GM23338 (cell line): ENCODE measurements at regions not wholly inside any gene's neighbourhood (a gene's known extent, or its start where the extent isn't known, plus 50 kb on each side); places are given as distances from the start of the nearest gene placed in this dataset.

Experiments
- ATAC-seq: fragments of 200-7000 bp; cut with Tn5 transposase; 3 replicates; pipeline ENCODE4 v1.9.1; 2020
- DNase-seq: peaks from one replicate; pipeline ENCODE4 v3.0.0-alpha.2; 2015; ENCODE audit warnings: low spot score
- H2AFZ ChIP-seq: fragments of 200-600 bp; sonication (generic); 2 replicates; pipeline ENCODE4 v1.8.0; 2016; ENCODE audit warnings: antibody characterized with exemption, mild to moderate bottlenecking, moderate library complexity
- H3F3A ChIP-seq: fragments of 200-600 bp; sonication (generic); replicated peaks from 2 replicates; pipeline ENCODE4 v1.8.0; 2017; ENCODE audit warnings: antibody characterized with exemption, mixed run types, low read depth
- H3K27ac ChIP-seq: fragments of 200-600 bp; sonication (generic); 2 replicates; pipeline ENCODE4 v1.6.1; 2016; ENCODE audit warnings: low read depth
- H3K27me3 ChIP-seq: fragments of 200-600 bp; sonication (generic); 2 replicates; pipeline ENCODE4 v1.8.0; 2016; ENCODE audit warnings: mild to moderate bottlenecking, mixed run types, moderate library complexity; ENCODE audit not compliant: insufficient read depth
- H3K36me3 ChIP-seq: fragments of 200-600 bp; sonication (generic); 2 replicates; pipeline ENCODE4 v1.8.0; 2016; ENCODE audit warnings: mild to moderate bottlenecking; ENCODE audit not compliant: insufficient read depth
- H3K4me1 ChIP-seq: fragments of 200-600 bp; sonication (generic); 2 replicates; pipeline ENCODE4 v1.8.0; 2016; ENCODE audit warnings: mild to moderate bottlenecking, moderate library complexity; ENCODE audit not compliant: insufficient read depth
- H3K4me2 ChIP-seq: fragments of 200-600 bp; sonication (generic); 2 replicates; pipeline ENCODE4 v1.7.1; 2017; ENCODE audit warnings: mixed run types
- H3K4me3 ChIP-seq: fragments of 200-600 bp; sonication (generic); 2 replicates; pipeline ENCODE4 v1.6.1; 2016; ENCODE audit warnings: mixed run types
- H3K79me2 ChIP-seq: fragments of 200-600 bp; sonication (generic); replicated peaks from 2 replicates; pipeline ENCODE4 v1.8.0; 2017; ENCODE audit warnings: mild to moderate bottlenecking; ENCODE audit not compliant: insufficient read depth
- H3K9me2 ChIP-seq: fragments of 200-600 bp; sonication (generic); 2 replicates; pipeline ENCODE4 v1.8.0; 2017; ENCODE audit not compliant: insufficient read depth
- H4K20me1 ChIP-seq: fragments of 200-600 bp; sonication (generic); replicated peaks from 2 replicates; pipeline ENCODE4 v1.8.0; 2017; ENCODE audit warnings: mild to moderate bottlenecking; ENCODE audit not compliant: insufficient read depth
- H3K27ac Mint-ChIP-seq: 2 replicates; pipeline ENCODE4 v1.8.0; 2020; ENCODE audit warnings: inconsistent platforms, mild to moderate bottlenecking, moderate library complexity, mixed read lengths
- H3K27me3 Mint-ChIP-seq: 3 replicates; pipeline ENCODE4 v1.8.0; 2022; ENCODE audit warnings: low read depth, mild to moderate bottlenecking, moderate library complexity, mixed read lengths, inconsistent platforms; ENCODE audit not compliant: insufficient read depth, poor library complexity
- H3K36me3 Mint-ChIP-seq: 3 replicates; pipeline ENCODE4 v1.8.0; 2021; ENCODE audit warnings: low read depth, mild to moderate bottlenecking, inconsistent platforms, moderate library complexity, mixed read lengths
- H3K4me1 Mint-ChIP-seq: 3 replicates; pipeline ENCODE4 v1.8.0; 2020; ENCODE audit warnings: mild to moderate bottlenecking, inconsistent platforms, mixed read lengths
- H3K4me3 Mint-ChIP-seq: 3 replicates; pipeline ENCODE4 v1.8.0; 2021; ENCODE audit warnings: moderate library complexity, mild to moderate bottlenecking, inconsistent platforms, mixed read lengths
- H3K9me3 Mint-ChIP-seq: 3 replicates; pipeline ENCODE4 v1.8.0; 2020; ENCODE audit warnings: moderate library complexity, mild to moderate bottlenecking, inconsistent platforms, mixed read lengths
- CREB1 ChIP-seq: fragments of 250-450 bp; sonication (Bioruptor Pico); IDR thresholded peaks from 2 replicates; pipeline ENCODE4 v1.5.0; 2020; ENCODE audit warnings: low read depth, mild to moderate bottlenecking, moderate library complexity
- CTCF ChIP-seq, 2 experiments: fragments of 200-600 bp in 1 of 2; sonication (generic) in 1 of 2; conservative IDR thresholded peaks; 2 replicates each; pipeline versions ENCODE4 v1.5.1 to v1.6.1; 2016 to 2017; ENCODE audit warnings: antibody characterized with exemption in 2 of 2, low read depth in 2 of 2, mild to moderate bottlenecking in 2 of 2, moderate library complexity in 1 of 2
- ETS1 ChIP-seq: IDR thresholded peaks from 2 replicates; pipeline ENCODE4 v1.6.1; 2016; ENCODE audit warnings: antibody characterized with exemption
- REST ChIP-seq: IDR thresholded peaks from one replicate; pipeline ENCODE4 v1.6.1; 2018; ENCODE audit warnings: antibody characterized with exemption; ENCODE audit not compliant: unreplicated experiment
- ZNF462 ChIP-seq: fragments of 250-450 bp; sonication (Bioruptor Pico); IDR thresholded peaks from 2 replicates; pipeline ENCODE4 v1.5.0; 2020; ENCODE audit warnings: mild to moderate bottlenecking, moderate library complexity

GRCh38 chr13:73248711-73249580 is 190.1 kb downstream of the KLF5 start:
- H3K27me3 ChIP-seq: no peaks in the 10 kb centered on the region
- H3K4me1 Mint-ChIP-seq: peaks cover 14% of the 10 kb centered on the region; the same call in 2 of the 3 replicates
- no peaks in the 10 kb centered on the region for H3K36me3 ChIP-seq
- no peaks in the 10 kb centered on the region for H3K4me1 ChIP-seq
- peaks cover 3% of the 10 kb centered on the region for H3K27me3 Mint-ChIP-seq
- peak; percentile 18 for DNase-seq
- no peak overlapping the region for H3K4me3 ChIP-seq
- H3K27ac ChIP-seq: no peak overlapping the region
- peaks cover 1% of the 10 kb centered on the region; the same call in 1 of the 2 replicates for H3K9me2 ChIP-seq
- H3K27ac Mint-ChIP-seq: peak overlapping the region; percentile 21; the same call in 1 of the 2 replicates
- no peak overlapping the region for H3K4me2 ChIP-seq
- no peak overlapping the region for H3K4me3 Mint-ChIP-seq
- ATAC-seq: peak; percentile 48; the same call in 2 of the 3 replicates
- peak overlapping the region; percentile 92 for H2AFZ ChIP-seq
- no peaks in the 10 kb centered on the region for H4K20me1 ChIP-seq
- no peaks in the 10 kb centered on the region for H3K36me3 Mint-ChIP-seq
- H3F3A ChIP-seq: no peaks in the 10 kb centered on the region
- TF ChIP-seq ETS1 (no peak), ZNF462 (CRISPR knock-in tag) (no peak), CTCF (conservative IDR thresholded peaks at IDR 0.05; ENCODE audit: low read depth in 2 of 2) (0 out of 4 replicates have a peak, but pooled peaks of 1 of the 2 experiments have one; percentile 22), REST (no peak), CREB1 (CRISPR knock-in tag) (no peak)
- H3K9me3 Mint-ChIP-seq: no peaks in the 10 kb centered on the region; the same call in 2 of the 3 replicates
- no peaks in the 10 kb centered on the region for H3K79me2 ChIP-seq
